ENCODE measurements at regions not wholly inside any gene's neighbourhood (a gene's known extent, or its start where the extent isn't known, plus 50 kb on each side); places are given as distances from the start of the nearest gene placed in this dataset.

- H3K79me2 ChIP-seq (ENCODE audit: insufficient read depth, low read length), result no peaks in the 10 kb centered on the region
- H3K9ac ChIP-seq (ENCODE audit: low read length), result no peak overlapping the region
- no TSS peak for BruUV-seq (replicated peaks)
- H3K9me2 ChIP-seq (ENCODE audit: insufficient read depth), result no peaks in the 10 kb centered on the region
- no peaks in the 10 kb centered on the region for H4K20me1 ChIP-seq (ENCODE audit: insufficient read depth)
- TF ChIP-seq EGR1 (IDR thresholded peaks at IDR 0.05; ENCODE audit: low read depth), result no peak
- no peak for TF ChIP-seq RAD21 (IDR thresholded peaks at IDR 0.05; ENCODE audit: low read depth)
- no peak for TF ChIP-seq SIN3A (IDR thresholded peaks at IDR 0.05; ENCODE audit: low read depth)
- TF ChIP-seq SRF (IDR thresholded peaks at IDR 0.05; ENCODE audit: low read depth), result no peak
- TF ChIP-seq REST (IDR thresholded peaks at IDR 0.05; ENCODE audit: low read depth), result no peak
- no peak for TF ChIP-seq CBX3 (IDR thresholded peaks at IDR 0.05; ENCODE audit: low read depth)
- TF ChIP-seq MAX (IDR thresholded peaks at IDR 0.05), result no peak
- no peak for TF ChIP-seq EZH2 (IDR thresholded peaks at IDR 0.05)
- DNase-seq (ENCODE audit: low read depth, low spot score), result no peak
- ATAC-seq, result no peak
- no peak overlapping the region for H2AFZ ChIP-seq (ENCODE audit: low read depth, low read length, poor library complexity, severe bottlenecking)
- no peaks in the 10 kb centered on the region for H3K27me3 ChIP-seq (ENCODE audit: insufficient read depth, low read length)
- H3K36me3 ChIP-seq (ENCODE audit: control insufficient read depth in 1 of 2, insufficient read depth in 2 of 2, low read length in 2 of 2), result no peaks in the 10 kb centered on the region
- RAD21 ChIA-PET (ENCODE audit: low non-redundant PET in 1 of 2, low total read pairs in 2 of 2, uncharacterized antibody in 2 of 2, unreplicated experiment in 2 of 2), result no interaction called here
- no peaks in the 10 kb centered on the region for H3K4me1 ChIP-seq (ENCODE audit: control insufficient read depth in 1 of 2, insufficient read depth in 2 of 2, low read length in 2 of 2)
- CTCF ChIA-PET, result interaction anchor here (1.5 kb wide), 1 partner anchor 20 kb away, joined by 5 read pairs; no protein-coding TSS in a partner anchor
- intact Hi-C loops (cut with micrococcal nuclease), result no loop called here
- no peak overlapping the region for H3K4me3 ChIP-seq (replicated peaks in 1 of 2; ENCODE audit: low read depth in 1 of 2, low read length in 2 of 2)
- no peaks in the 10 kb centered on the region for H3K9me3 ChIP-seq (ENCODE audit: control insufficient read depth in 1 of 2, insufficient read depth in 1 of 2, low read depth in 1 of 2, low read length in 2 of 2)
- POLR2A ChIA-PET, result no interaction called here
- H3K27ac ChIP-seq (ENCODE audit: low read depth, low read length), result no peak overlapping the region
- H3K4me2 ChIP-seq (ENCODE audit: low read length), result no peak overlapping the region
Observed at GRCh38 chr10:125350519-125350918, 190.2 kb upstream of the CTBP2 start.

All from HCT116 (cell line).